Activated CD8-positive, alpha-beta memory T cell treated with anti-CD3 and anti-CD28 coated beads for 36 hours (primary cell): ENCODE measurements at regions not wholly inside any gene's neighbourhood (a gene's known extent, or its start where the extent isn't known, plus 50 kb on each side); places are given as distances from the start of the nearest gene placed in this dataset.

Experiments
- CTCF ChIA-PET: fragments of 350-600 bp; sonication (Branson Sonifier 250); formaldehyde crosslinking; loops from one replicate; lab custom pipeline; 2021; ENCODE audit warnings: antibody characterized with exemption; lab: Charles Lee
- POLR2A ChIA-PET: fragments of 350-600 bp; sonication (Branson Sonifier 250); formaldehyde crosslinking; loops from one replicate; lab custom pipeline; 2021; ENCODE audit warnings: antibody characterized with exemption; lab: Charles Lee

GRCh38 chr6:93554018-93554417, 134.7 kb upstream of the EPHA7 start:
- CTCF ChIA-PET: no interaction called here
- POLR2A ChIA-PET: no interaction called here

- ChIA-PET CTCF (no interaction called here), POLR2A (no interaction called here)
Measured at GRCh38 chr6:93550551-93551276, 131.4 kb upstream of the EPHA7 start.

GRCh38 chr6:93549868-93550267, 130.5 kb upstream of the EPHA7 start:
- CTCF ChIA-PET: no interaction called here
- POLR2A ChIA-PET: no interaction called here

- CTCF ChIA-PET: no interaction called here
- POLR2A ChIA-PET: no interaction called here
Measured at GRCh38 chr6:93524671-93525451, 105.5 kb upstream of the EPHA7 start.

- ChIA-PET CTCF (no interaction called here), POLR2A (no interaction called here)
Measured at GRCh38 chr6:93523365-93523764, 104.0 kb upstream of the EPHA7 start.

- CTCF ChIA-PET: no interaction called here
- POLR2A ChIA-PET: no interaction called here
Measured at GRCh38 chr6:93516441-93516840, 97.1 kb upstream of the EPHA7 start.

- ChIA-PET CTCF (no interaction called here), POLR2A (no interaction called here)
Measured at GRCh38 chr6:93515736-93516135, 96.4 kb upstream of the EPHA7 start.

GRCh38 chr6:93498713-93499112, 79.4 kb upstream of the EPHA7 start:
- CTCF ChIA-PET: no interaction called here
- POLR2A ChIA-PET: no interaction called here

- ChIA-PET CTCF (no interaction called here), POLR2A (no interaction called here)
Measured at GRCh38 chr6:93496548-93496947, 77.2 kb upstream of the EPHA7 start.

- POLR2A ChIA-PET: no interaction called here
- CTCF ChIA-PET: no interaction called here
Measured at GRCh38 chr6:93494057-93494456, 74.7 kb upstream of the EPHA7 start.

- ChIA-PET POLR2A (no interaction called here), CTCF (no interaction called here)
Measured at GRCh38 chr6:93474733-93475179, 55.4 kb upstream of the EPHA7 start.

- ChIA-PET CTCF (no interaction called here), POLR2A (no interaction called here)
Measured at GRCh38 chr6:93471281-93471680, 51.9 kb upstream of the EPHA7 start.
